AG04450 (cell line): ENCODE measurements at regions not wholly inside any gene's neighbourhood (a gene's known extent, or its start where the extent isn't known, plus 50 kb on each side); places are given as distances from the start of the nearest gene placed in this dataset.

Source experiments
- CTCF ChIA-PET: fragments of 300-600, 350-600 bp; formaldehyde crosslinking; extraction: SDS; loops from one replicate; lab custom pipeline; 2022; ENCODE audit warnings: antibody characterized with exemption, inconsistent platforms; lab: Charles Lee
- POLR2A ChIA-PET: fragments of 350-600 bp; formaldehyde crosslinking; extraction: SDS; loops from one replicate; lab custom pipeline; 2021; ENCODE audit warnings: antibody characterized with exemption, inconsistent platforms; lab: Yijun Ruan, JAX
- DNase-seq: peaks from one replicate; pipeline ENCODE4 v3.0.0-alpha.2; 2011; ENCODE audit warnings: low read depth, low spot score
- H3K27ac ChIP-seq: one replicate; pipeline ENCODE4 v1.5.1; 2012; ENCODE audit warnings: low read depth, low read length, control low read depth
- H3K27me3 ChIP-seq: one replicate; pipeline ENCODE4 v1.6.0; 2012; ENCODE audit warnings: low read length; ENCODE audit not compliant: control insufficient read depth, insufficient read depth
- H3K4me3 ChIP-seq: 2 replicates; pipeline ENCODE4 v1.5.1; 2011; ENCODE audit warnings: mild to moderate bottlenecking, low read depth, low read length, control low read depth
- H3K9me3 ChIP-seq: 2 replicates; pipeline ENCODE4 v1.5.1; 2012; ENCODE audit warnings: low read length; ENCODE audit not compliant: control insufficient read depth, insufficient read depth
- TF ChIP-seq, protein P1 (sequence below): IDR thresholded peaks from 2 replicates; pipeline ENCODE4 v1.5.1; 2011; ENCODE audit warnings: low read depth, low read length, control low read depth, inconsistent platforms

DNA sequence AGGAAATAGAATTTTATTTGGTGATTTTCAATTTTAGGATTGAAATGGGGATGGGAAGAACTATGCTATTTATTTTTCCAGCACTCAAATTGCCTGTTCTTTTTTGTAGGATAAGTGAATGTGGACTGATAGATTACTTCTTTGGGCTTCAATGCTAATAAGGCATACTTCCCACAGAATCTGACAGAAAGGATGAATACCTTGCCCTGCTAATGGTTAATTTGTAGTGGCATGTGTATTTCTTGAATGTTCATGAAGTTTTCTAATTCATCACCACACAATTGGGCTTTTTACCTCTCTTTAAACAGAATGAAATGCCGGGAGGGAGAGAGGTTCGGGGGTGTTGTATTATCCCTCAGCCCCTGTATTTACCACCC is 369.1 kb upstream of the ADGRL2 start:
- no peaks in the 10 kb centered on the region for H3K27me3 ChIP-seq
- ChIA-PET POLR2A (no interaction called here), CTCF (interaction anchor here (1.4 kb wide), 1 partner anchor 17 kb away, joined by 4 read pairs; no protein-coding TSS in a partner anchor)
- H3K27ac ChIP-seq, result no peak overlapping the region
- H3K9me3 ChIP-seq, result no peaks in the 10 kb centered on the region
- TF ChIP-seq, protein P1, sequence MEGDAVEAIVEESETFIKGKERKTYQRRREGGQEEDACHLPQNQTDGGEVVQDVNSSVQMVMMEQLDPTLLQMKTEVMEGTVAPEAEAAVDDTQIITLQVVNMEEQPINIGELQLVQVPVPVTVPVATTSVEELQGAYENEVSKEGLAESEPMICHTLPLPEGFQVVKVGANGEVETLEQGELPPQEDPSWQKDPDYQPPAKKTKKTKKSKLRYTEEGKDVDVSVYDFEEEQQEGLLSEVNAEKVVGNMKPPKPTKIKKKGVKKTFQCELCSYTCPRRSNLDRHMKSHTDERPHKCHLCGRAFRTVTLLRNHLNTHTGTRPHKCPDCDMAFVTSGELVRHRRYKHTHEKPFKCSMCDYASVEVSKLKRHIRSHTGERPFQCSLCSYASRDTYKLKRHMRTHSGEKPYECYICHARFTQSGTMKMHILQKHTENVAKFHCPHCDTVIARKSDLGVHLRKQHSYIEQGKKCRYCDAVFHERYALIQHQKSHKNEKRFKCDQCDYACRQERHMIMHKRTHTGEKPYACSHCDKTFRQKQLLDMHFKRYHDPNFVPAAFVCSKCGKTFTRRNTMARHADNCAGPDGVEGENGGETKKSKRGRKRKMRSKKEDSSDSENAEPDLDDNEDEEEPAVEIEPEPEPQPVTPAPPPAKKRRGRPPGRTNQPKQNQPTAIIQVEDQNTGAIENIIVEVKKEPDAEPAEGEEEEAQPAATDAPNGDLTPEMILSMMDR, result no peak
- no peak overlapping the region for H3K4me3 ChIP-seq
- DNase-seq, result no peak

DNA sequence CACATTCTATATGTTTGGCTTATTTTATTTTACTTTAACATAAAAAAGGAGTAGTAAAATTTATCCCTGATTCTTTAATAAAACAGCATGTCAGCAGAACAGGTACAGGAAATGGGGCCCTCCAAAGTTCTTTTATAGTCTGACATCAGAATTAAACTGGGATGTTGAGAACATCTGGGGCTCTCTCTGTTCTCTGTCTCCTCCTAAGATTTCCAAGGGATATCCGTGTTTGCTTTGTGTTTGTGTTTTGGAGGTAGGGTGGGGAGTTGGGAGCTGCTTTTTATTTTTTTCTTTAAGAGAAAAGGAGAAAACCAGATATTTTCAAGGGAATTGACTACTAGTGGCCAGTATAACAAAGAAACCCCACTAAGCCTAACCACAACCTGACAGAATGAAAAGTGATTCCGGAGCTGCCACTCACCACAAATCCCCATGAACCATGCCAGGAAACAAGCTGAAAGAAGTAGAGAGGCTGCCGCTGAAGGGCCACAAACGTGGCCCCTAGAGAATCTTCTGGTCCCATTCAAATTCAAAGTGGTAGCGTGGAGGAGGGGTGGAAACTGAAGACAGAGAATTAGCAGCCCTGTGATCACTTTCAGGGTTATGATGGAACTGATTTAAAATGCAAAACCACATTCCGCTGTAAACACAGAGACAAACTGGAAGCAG is 369.6 kb upstream of the ADGRL2 start:
- DNase-seq, result no peak
- TF ChIP-seq, protein P1, result no peak
- POLR2A ChIA-PET, result no interaction called here
- Histone ChIP-seq H3K9me3 (no peaks in the 10 kb centered on the region), H3K27me3 (no peaks in the 10 kb centered on the region), H3K4me3 (no peak overlapping the region), H3K27ac (no peak overlapping the region)
- CTCF ChIA-PET, result interaction anchor here (1.4 kb wide), 1 partner anchor 16 kb away, joined by 4 read pairs; no protein-coding TSS in a partner anchor

DNA sequence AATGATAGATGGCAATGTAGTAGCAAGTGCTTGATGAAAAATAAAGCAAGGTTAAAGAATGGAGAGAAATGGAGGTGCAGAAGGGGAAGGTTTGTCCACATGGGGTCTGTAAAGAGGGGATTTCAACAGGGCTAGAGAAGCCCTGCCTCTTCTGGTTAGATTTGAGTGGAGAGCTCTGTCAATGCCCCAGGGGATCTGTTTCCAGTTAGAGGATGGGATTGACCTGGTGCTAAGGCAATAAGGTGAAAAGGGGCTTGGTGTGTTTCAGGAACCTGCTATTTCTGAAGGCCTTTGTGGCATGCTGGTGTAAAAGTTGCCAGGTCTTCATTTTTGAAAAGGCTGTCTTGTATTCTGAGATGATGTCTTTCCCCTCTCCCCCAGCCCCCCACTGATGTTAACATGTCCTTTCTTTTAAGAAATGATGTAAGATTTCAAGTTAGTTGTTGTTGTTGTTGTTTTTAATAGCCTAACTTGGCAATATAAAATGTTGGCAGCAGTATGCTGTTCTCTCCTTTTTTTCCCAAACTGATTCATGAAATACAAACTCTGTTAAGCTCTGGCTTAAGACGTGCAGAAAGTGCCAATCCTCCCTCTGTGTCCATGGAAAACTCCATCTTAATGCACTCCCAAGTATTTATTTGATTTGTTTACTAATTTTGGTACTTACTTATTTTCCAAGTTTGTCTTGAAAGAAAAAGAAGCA is 370.3 kb upstream of the ADGRL2 start:
- no peak overlapping the region for H3K27ac ChIP-seq
- POLR2A ChIA-PET, result no interaction called here
- DNase-seq, result no peak
- H3K9me3 ChIP-seq, result no peaks in the 10 kb centered on the region
- no peaks in the 10 kb centered on the region for H3K27me3 ChIP-seq
- no peak overlapping the region for H3K4me3 ChIP-seq
- TF ChIP-seq, protein P1, result no peak
- CTCF ChIA-PET, result interaction anchor here (1.4 kb wide), 1 partner anchor 16 kb away, joined by 4 read pairs; no protein-coding TSS in a partner anchor

DNA sequence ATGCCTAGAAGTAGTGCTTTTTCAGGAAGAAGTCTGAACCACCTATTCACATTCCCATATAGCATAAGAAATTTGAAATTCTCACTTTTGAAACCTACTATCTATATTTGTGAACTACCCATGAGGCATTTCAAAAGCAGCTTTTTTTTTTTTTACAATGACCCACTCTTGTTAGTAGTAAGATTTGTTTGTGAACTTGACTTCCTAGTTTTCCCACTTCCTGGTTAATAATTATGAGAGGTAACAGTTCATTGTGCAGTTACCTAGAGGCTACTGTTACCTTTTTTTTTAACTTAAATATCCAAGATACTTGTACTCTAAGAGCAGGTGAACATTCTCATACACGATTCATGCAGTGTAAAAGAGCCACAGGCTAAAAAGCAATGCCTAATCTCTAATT is 371.7 kb upstream of the ADGRL2 start:
- Histone ChIP-seq H3K27me3 (no peaks in the 10 kb centered on the region), H3K27ac (no peak overlapping the region), H3K4me3 (no peak overlapping the region), H3K9me3 (no peaks in the 10 kb centered on the region)
- POLR2A ChIA-PET, result no interaction called here
- DNase-seq, result no peak
- CTCF ChIA-PET, result interaction anchor here (0.6 kb wide), 1 partner anchor 512 kb away, joined by 4 read pairs; no protein-coding TSS in a partner anchor
- TF ChIP-seq, protein P1, result no peak

DNA sequence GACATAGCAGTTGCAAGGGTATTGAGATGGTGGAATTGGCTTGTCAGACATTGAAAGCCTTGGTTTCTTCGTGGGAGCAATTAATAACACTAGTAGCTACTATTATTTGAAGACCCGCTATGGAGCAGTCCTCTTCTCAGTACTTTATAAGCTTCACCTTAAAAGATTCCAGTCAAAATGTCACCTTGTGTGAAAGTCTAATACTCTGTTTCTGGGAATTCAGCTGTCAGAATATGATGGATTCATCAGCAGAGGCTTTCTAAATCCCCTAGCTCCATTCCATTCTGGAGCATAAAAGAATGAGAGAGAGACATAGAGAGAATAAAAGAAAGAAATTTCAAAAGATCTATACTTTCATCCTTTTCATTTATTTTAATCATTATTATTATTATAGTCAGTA is 375.9 kb upstream of the ADGRL2 start:
- DNase-seq, result no peak
- Histone ChIP-seq H3K27me3 (no peaks in the 10 kb centered on the region), H3K27ac (no peak overlapping the region), H3K9me3 (no peaks in the 10 kb centered on the region), H3K4me3 (no peak overlapping the region)
- TF ChIP-seq, protein P1, result no peak
- POLR2A ChIA-PET, result no interaction called here
- CTCF ChIA-PET, result interaction anchor here (0.7 kb wide), 1 partner anchor 1207 kb away, joined by 3 read pairs; no protein-coding TSS in a partner anchor
